ENCODE measurements at regions not wholly inside any gene's neighbourhood (a gene's known extent, or its start where the extent isn't known, plus 50 kb on each side); places are given as distances from the start of the nearest gene placed in this dataset.

- no peak for TF ChIP-seq POLR2A (IDR thresholded peaks at IDR 0.05; ENCODE audit: borderline replicate concordance, extremely low read depth, insufficient read depth, insufficient read length)
- TF ChIP-seq CTCF (IDR thresholded peaks at IDR 0.05 in 2 of 3, conservative IDR thresholded peaks at IDR 0.05 in 1 of 3; ENCODE audit: borderline replicate concordance in 1 of 3, insufficient read depth in 1 of 3, low read depth in 2 of 3, low read length in 2 of 3) = no peak
- no peak for TF ChIP-seq EZH2 (IDR thresholded peaks at IDR 0.05)
- TF ChIP-seq SP1 (IDR thresholded peaks at IDR 0.05; ENCODE audit: low read depth) = no peak
- no peak for TF ChIP-seq RAD21 (IDR thresholded peaks at IDR 0.05; ENCODE audit: low read depth)
- TF ChIP-seq, protein P1, sequence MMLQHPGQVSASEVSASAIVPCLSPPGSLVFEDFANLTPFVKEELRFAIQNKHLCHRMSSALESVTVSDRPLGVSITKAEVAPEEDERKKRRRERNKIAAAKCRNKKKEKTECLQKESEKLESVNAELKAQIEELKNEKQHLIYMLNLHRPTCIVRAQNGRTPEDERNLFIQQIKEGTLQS (IDR thresholded peaks at IDR 0.05) = no peak
- TF ChIP-seq MAX (IDR thresholded peaks at IDR 0.05) = no peak
- no peak for TF ChIP-seq YY1 (IDR thresholded peaks at IDR 0.05; ENCODE audit: extremely low read depth, insufficient replicate concordance, low read depth, low read length)
- TF ChIP-seq POLR2AphosphoS5 (IDR thresholded peaks at IDR 0.05; ENCODE audit: low read depth, low read length) = no peak
- no peak for TF ChIP-seq REST (IDR thresholded peaks at IDR 0.05; ENCODE audit: low read depth)
- TF ChIP-seq CBX3 (IDR thresholded peaks at IDR 0.05; ENCODE audit: low read depth) = no peak
- TF ChIP-seq EZH2phosphoT487 (IDR thresholded peaks at IDR 0.05; ENCODE audit: borderline replicate concordance) = no peak
Measured at GRCh38 chr17:43327834-43328420, 70.9 kb upstream of the ARL4D start.
